Type B pancreatic cell (in vitro differentiated cells): ENCODE measurements at regions not wholly inside any gene's neighbourhood (a gene's known extent, or its start where the extent isn't known, plus 50 kb on each side); places are given as distances from the start of the nearest gene placed in this dataset.
A peak's percentile ranks its signal among the peaks of the same experiment; 100 is the strongest.

Experiments used
- DNase-seq: peaks from one replicate; pipeline ENCODE4 v3.0.0; 2021; ENCODE audit warnings: mixed read lengths; ENCODE audit not compliant: unreplicated experiment; ENCODE audit errors: extremely low spot score
- H3K27ac Mint-ChIP-seq: 2 replicates; pipeline ENCODE4 v1.8.0; 2021; ENCODE audit warnings: mild to moderate bottlenecking, mixed read lengths
- H3K27me3 Mint-ChIP-seq: 2 replicates; pipeline ENCODE4 v1.8.0; 2021; ENCODE audit warnings: mixed read lengths
- H3K36me3 Mint-ChIP-seq: 2 replicates; pipeline ENCODE4 v1.8.0; 2021; ENCODE audit warnings: mixed read lengths
- H3K4me1 Mint-ChIP-seq: one replicate; pipeline ENCODE4 v1.8.0; 2021; ENCODE audit warnings: mixed read lengths; ENCODE audit not compliant: unreplicated experiment
- H3K4me3 Mint-ChIP-seq: 2 replicates; pipeline ENCODE4 v1.8.0; 2021; ENCODE audit warnings: mild to moderate bottlenecking, mixed read lengths
- H3K9me3 Mint-ChIP-seq: 2 replicates; pipeline ENCODE4 v1.8.0; 2021; ENCODE audit warnings: mixed read lengths
- TF ChIP-seq, protein P1 (sequence below): fragments of 200-600 bp; sonication (generic); conservative IDR thresholded peaks from 2 replicates; pipeline ENCODE4 v1.5.0; 2021; ENCODE audit warnings: antibody characterized with exemption, mild to moderate bottlenecking

DNA sequence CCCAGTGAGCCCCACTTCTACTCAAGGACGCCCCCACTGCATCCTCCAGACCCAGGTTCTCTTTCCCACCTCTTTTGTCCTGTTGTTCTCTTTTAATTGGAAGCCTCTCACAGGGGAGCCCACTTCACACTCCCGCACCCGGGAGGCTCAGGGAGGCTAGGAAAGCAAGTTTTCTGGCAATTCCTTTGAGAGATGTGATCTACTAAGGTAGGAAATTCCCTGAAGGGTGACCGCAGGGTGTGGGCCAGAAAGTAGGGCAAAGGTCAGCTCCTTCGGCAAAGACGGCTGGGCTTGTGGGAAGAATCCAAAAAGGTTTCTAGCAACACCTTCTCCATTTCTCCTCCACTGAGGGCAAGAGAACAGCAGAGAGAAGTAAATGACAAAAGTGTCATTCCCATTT is 98.1 kb upstream of the PTPN1 start:
- Mint-ChIP-seq H3K27me3 (no peaks in the 10 kb centered on the region), H3K4me1 (peaks cover 15% of the 10 kb centered on the region), H3K9me3 (peaks cover 4% of the 10 kb centered on the region), H3K4me3 (no peak overlapping the region), H3K36me3 (peaks cover 4% of the 10 kb centered on the region), H3K27ac (no peak overlapping the region)
- TF ChIP-seq, protein P1, sequence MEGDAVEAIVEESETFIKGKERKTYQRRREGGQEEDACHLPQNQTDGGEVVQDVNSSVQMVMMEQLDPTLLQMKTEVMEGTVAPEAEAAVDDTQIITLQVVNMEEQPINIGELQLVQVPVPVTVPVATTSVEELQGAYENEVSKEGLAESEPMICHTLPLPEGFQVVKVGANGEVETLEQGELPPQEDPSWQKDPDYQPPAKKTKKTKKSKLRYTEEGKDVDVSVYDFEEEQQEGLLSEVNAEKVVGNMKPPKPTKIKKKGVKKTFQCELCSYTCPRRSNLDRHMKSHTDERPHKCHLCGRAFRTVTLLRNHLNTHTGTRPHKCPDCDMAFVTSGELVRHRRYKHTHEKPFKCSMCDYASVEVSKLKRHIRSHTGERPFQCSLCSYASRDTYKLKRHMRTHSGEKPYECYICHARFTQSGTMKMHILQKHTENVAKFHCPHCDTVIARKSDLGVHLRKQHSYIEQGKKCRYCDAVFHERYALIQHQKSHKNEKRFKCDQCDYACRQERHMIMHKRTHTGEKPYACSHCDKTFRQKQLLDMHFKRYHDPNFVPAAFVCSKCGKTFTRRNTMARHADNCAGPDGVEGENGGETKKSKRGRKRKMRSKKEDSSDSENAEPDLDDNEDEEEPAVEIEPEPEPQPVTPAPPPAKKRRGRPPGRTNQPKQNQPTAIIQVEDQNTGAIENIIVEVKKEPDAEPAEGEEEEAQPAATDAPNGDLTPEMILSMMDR, result no peak
- DNase-seq, result no peak

DNA sequence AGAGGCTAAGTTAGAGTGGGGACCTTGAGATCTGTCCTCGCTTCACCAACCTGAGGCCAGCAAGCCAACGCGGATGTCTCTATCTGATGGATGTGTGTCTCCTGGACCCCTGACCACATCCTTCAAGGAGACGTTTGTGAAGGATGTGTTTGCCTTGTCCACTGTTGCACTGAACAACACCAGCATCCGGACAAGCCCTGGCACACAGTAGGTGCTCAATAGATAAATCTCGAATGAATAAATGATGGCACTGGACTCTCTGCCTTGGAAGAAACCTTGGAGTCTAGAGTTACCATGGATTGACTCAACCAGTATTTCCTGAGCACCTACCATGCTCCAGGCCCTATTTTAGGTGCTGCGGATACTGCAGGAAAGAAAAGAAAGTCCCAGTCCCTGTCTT is 97.7 kb upstream of the PTPN1 start:
- H3K36me3 Mint-ChIP-seq, result peaks cover 4% of the 10 kb centered on the region
- H3K27ac Mint-ChIP-seq, result peak overlapping the region; percentile 40
- TF ChIP-seq, protein P1, result no peak
- no peaks in the 10 kb centered on the region for H3K27me3 Mint-ChIP-seq
- DNase-seq, result no peak
- H3K9me3 Mint-ChIP-seq, result peaks cover 4% of the 10 kb centered on the region
- H3K4me3 Mint-ChIP-seq, result no peak overlapping the region
- peaks cover 15% of the 10 kb centered on the region for H3K4me1 Mint-ChIP-seq

DNA sequence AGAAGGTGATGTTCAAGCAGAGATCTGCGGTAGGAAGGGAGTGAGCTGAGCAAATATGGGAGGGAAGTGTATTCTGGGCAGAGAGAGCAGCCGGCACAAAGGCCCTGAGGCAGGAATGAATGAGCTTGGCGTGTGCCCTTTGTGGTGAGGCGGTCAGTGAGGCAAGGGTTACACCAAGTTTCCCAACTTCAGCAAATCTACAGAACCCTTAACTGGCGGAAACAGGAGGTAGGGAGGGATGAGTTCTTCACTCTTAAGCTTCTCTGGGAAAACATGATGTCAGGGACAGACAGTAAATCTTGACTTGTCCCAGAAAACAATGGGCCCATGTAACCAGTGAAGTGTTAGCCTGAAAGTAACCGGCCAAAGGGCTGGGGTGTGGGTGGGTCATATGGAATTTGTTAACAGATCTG is 97.1 kb upstream of the PTPN1 start:
- Mint-ChIP-seq H3K4me3 (no peak overlapping the region), H3K36me3 (peaks cover 4% of the 10 kb centered on the region), H3K27me3 (peaks cover 4% of the 10 kb centered on the region), H3K9me3 (peaks cover 4% of the 10 kb centered on the region), H3K27ac (peak overlapping the region; percentile 40), H3K4me1 (peaks cover 15% of the 10 kb centered on the region)
- TF ChIP-seq, protein P1, result no peak
- DNase-seq, result no peak

DNA sequence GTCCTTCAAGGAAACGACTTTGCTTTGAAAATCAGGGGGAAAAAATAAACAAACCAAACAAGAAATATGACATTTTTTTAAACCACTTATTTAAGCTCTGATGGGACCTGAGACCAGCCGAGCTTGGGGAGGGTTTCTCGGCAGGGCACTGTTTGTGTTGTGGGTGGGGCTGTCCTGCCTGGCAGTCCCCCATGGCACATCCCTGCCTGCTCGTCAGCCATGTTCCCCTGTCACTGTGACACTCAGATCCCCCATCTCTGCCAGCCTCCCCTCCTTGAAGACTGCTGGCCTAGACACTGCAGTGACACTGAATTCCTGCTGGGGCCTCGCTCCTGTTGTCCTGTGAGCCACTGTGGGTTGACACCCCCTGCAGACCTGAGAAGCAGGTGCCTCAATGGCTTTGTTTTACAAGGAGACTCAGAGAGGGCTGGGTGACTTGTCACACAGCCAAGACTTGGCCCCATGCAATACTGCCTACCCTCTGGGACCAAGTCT is 95.1 kb upstream of the PTPN1 start:
- Mint-ChIP-seq H3K36me3 (peaks cover 4% of the 10 kb centered on the region), H3K9me3 (peaks cover 4% of the 10 kb centered on the region), H3K4me3 (peak overlapping the region; percentile 64), H3K27ac (peak overlapping the region; percentile 86), H3K27me3 (peaks cover 4% of the 10 kb centered on the region), H3K4me1 (peaks cover 15% of the 10 kb centered on the region)
- no peak for DNase-seq
- TF ChIP-seq, protein P1, result no peak

DNA sequence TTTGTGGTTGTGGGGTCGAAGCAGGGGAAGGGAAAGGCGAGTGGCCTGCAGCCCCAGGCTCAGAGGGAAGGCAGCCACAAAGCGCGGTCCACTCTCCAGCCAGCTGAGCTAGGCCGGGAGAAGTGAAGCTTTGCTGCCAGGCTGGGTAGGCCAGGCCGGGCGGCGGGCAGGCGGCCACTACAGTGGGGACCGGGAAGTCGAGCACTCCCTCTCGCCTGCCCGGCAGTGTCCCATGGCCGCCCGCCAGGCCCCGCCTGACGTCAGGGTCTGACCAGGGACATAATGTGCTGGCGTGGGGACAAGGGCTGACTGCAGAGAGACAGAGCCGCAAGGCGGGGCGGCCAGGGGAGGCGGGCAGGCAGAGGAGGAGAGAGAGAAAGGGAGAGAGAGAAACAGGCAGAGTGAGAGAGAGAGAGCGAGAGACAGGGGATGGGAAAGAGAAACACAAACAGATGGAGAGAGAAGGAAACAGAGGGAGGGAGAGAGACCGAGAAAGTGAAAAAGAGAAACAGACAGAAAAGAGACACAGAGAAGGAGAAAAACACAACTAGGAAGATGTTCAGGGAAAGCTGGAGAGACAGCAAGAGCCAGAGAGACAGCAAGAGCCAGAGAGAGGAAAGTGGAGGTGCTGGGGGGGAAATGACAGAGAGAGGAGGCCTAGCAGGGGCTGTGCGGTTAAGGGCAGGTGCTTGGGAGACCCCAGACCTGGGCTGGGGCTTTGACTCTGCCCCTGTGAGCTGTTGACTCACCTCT is 94.5 kb upstream of the PTPN1 start:
- peaks cover 4% of the 10 kb centered on the region for H3K9me3 Mint-ChIP-seq
- no peak overlapping the region for H3K4me3 Mint-ChIP-seq
- TF ChIP-seq, protein P1, result no peak
- DNase-seq, result no peak
- peaks cover 4% of the 10 kb centered on the region for H3K36me3 Mint-ChIP-seq
- H3K27ac Mint-ChIP-seq, result peak overlapping the region; percentile 86
- peaks cover 4% of the 10 kb centered on the region for H3K27me3 Mint-ChIP-seq
- H3K4me1 Mint-ChIP-seq, result peaks cover 15% of the 10 kb centered on the region
